ENCODE measurements at regions not wholly inside any gene's neighbourhood (a gene's known extent, or its start where the extent isn't known, plus 50 kb on each side); places are given as distances from the start of the nearest gene placed in this dataset.

DNA sequence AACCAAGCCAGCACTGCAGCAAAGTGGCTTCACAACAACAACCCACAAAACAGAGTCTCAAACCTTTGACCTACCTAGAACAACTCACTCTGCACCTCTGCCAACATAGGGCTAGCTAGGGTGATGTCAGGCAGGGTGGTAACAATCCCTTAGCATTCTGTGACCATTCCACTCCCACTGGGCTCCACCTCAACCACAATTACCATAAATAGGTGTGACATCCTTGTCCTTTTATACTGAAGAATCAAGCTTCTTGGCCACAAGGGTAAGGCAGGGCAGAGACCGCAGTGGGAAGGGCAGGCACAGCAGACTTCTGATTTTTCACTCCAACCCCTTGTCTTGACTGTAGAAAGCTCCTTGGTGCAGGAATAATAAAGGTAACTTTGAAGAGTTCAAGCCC lies 795.4 kb upstream of the DIAPH2 start:
- H3K4me1 ChIP-seq = no peaks in the 10 kb centered on the region
- FAIRE-seq (no peak), ATAC-seq (no peak), DNase-seq (no peak)
- TF ChIP-seq CTCF (IDR thresholded peaks at IDR 0.05) = no peak
- intact Hi-C loops (cut with DNase I) = no loop called here
- 69 to 76% methylated on average over 1 of the region's 1 CpG for WGBS, 2 donors
- peaks cover 0 to 13% (median 0%) of the 10 kb centered on the region in 4 donors for H3K27me3 ChIP-seq
- no peak overlapping the region for H3K4me3 ChIP-seq
- H3K27ac ChIP-seq = no peak overlapping the region
- H3K36me3 ChIP-seq = no peaks in the 10 kb centered on the region
- H3K9me3 ChIP-seq = no peaks in the 10 kb centered on the region

DNA sequence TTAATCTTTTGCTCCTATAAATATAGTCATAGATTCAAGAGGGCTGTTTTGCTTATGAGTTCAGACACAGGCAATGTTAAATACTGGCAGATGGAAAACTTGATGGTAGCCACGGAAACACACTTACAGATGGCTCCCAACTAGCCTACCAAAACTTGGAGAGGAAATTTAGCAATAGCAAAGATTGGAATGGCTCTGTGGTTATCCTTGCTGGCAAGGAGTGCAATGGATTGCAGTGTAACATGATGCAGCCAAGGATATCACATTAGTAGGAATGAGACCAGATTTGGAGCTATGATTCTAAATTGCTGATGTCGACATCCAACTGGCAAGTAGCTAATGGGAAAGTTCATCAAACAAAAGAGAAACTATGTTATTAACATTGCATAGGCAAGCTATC lies 791.0 kb upstream of the DIAPH2 start:
- Histone ChIP-seq H3K27ac (no peak overlapping the region), H3K4me3 (no peak overlapping the region), H3K4me1 (no peaks in the 10 kb centered on the region), H3K36me3 (no peaks in the 10 kb centered on the region), H3K9me3 (no peaks in the 10 kb centered on the region), H3K27me3 (peaks cover 0 to 10% (median 0%) of the 10 kb centered on the region in 4 donors)
- peak in 1 of 4 donors; percentile 34 for ATAC-seq
- DNase-seq = no peak
- WGBS, 2 donors = 30 to 35% methylated on average over 2 of the region's 2 CpGs
- intact Hi-C loops (cut with DNase I) = no loop called here
- FAIRE-seq = no peak
- TF ChIP-seq CTCF (IDR thresholded peaks at IDR 0.05) = no peak

DNA sequence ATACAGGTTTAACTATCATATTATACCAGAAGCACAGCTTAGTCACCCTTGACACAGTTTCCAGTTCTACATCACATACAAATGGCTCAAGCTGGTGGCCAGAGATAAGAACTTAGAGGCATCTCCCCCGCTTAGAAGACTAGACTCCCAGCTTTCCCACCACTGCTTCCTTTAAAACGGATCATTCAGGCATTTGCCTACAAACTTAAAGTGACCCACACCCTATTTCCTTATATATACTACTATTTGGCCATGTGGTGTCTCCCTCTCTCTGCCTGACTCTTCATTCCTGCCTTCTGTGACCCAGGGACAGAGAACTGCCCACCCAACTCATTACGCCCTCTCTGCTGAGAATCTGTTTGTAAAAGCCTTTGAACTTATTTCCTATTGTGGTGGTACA lies 781.2 kb upstream of the DIAPH2 start:
- no peak for DNase-seq
- no peak for FAIRE-seq
- ATAC-seq = no peak
- Histone ChIP-seq H3K9me3 (no peaks in the 10 kb centered on the region), H3K27ac (no peak overlapping the region), H3K4me1 (no peaks in the 10 kb centered on the region), H3K27me3 (peaks cover 0 to 8% (median 1%) of the 10 kb centered on the region in 4 donors), H3K36me3 (no peaks in the 10 kb centered on the region), H3K4me3 (no peak overlapping the region)
- no peak for TF ChIP-seq CTCF (IDR thresholded peaks at IDR 0.05)
- intact Hi-C loops (cut with DNase I) = no loop called here
- WGBS, 2 donors = 11 to 17% methylated on average over 3 of the region's 3 CpGs

DNA sequence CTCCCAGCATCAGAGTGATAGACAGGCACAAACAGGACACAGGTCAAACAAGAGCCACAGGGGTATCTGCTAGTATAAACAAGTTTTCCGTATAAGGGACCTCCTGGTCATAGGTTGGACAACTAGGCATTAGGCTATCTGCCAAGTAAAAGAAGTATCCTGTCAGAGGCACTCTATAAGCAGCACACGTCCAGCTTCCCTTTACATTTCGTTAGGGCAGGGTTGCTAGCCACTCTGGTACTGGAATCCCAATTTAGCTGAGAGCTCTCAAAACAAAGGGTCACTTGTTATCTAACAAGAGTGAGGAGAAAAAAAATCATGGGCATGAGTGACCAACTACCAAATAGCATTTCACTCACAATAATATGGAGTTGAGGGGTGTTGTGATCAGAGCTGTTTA lies 780.7 kb upstream of the DIAPH2 start:
- FAIRE-seq (no peak), DNase-seq (no peak), ATAC-seq (no peak)
- H3K4me1 ChIP-seq = no peaks in the 10 kb centered on the region
- intact Hi-C loops (cut with DNase I) = no loop called here
- no peak for TF ChIP-seq CTCF (IDR thresholded peaks at IDR 0.05)
- no peak overlapping the region for H3K27ac ChIP-seq
- 13 to 15% methylated on average over 3 of the region's 3 CpGs for WGBS, 2 donors
- H3K27me3 ChIP-seq = peaks cover 0 to 8% (median 1%) of the 10 kb centered on the region in 4 donors
- peaks cover 0 to 3% (median 0%) of the 10 kb centered on the region in 4 donors for H3K9me3 ChIP-seq
- no peak overlapping the region for H3K4me3 ChIP-seq
- no peaks in the 10 kb centered on the region for H3K36me3 ChIP-seq

DNA sequence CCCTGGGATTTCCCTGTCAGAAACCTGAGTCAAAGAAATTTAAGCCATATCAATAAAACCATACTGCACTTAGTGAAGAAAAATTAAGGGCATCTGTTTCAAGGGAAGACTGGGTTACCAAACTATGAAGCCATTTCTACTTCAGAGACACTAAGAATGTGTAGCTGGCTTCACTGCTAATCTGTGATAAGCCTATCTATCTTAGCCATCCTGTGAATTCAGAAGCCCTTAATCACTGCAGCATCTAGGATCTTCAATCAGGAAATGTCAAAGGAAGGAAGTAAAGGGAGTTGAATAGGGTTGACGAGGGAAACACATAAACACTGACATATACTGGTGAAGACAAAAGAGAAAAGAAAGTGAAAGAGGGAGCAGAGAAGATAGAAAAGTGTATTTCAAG lies 777.6 kb upstream of the DIAPH2 start:
- Histone ChIP-seq H3K4me3 (no peak overlapping the region), H3K9me3 (peaks cover 0 to 4% (median 0%) of the 10 kb centered on the region in 4 donors), H3K27ac (no peak overlapping the region), H3K4me1 (no peaks in the 10 kb centered on the region), H3K36me3 (no peaks in the 10 kb centered on the region), H3K27me3 (peaks cover 0 to 5% (median 1%) of the 10 kb centered on the region in 4 donors)
- DNase-seq (no peak), ATAC-seq (no peak), FAIRE-seq (no peak)
- WGBS, 2 donors = 17 to 30% methylated on average over 1 of the region's 1 CpG
- intact Hi-C loops (cut with DNase I) = no loop called here
- TF ChIP-seq CTCF (IDR thresholded peaks at IDR 0.05) = no peak
